CD4-positive, alpha-beta T cell treated with Interleukin-6 at 100 ng/mL for 8 hours (primary cell): ENCODE measurements at regions not wholly inside any gene's neighbourhood (a gene's known extent, or its start where the extent isn't known, plus 50 kb on each side); places are given as distances from the start of the nearest gene placed in this dataset.
"Not testable (repeated sequence)": the region's sequence is repeated elsewhere in the genome, so short reads cannot be mapped to it uniquely, and the experiment has no call there.

ENCODE experiments used
- DNase-seq: peaks from one replicate; pipeline ENCODE4 v3.0.0-alpha.2; 2020; ENCODE audit warnings: mixed read lengths, low spot score

GRCh38 chr17:77290759-77291558 is 150.2 kb downstream of the SEC14L1 start:
- not testable (repeated sequence) for DNase-seq

GRCh38 chr17:77291591-77292386 is 151.0 kb downstream of the SEC14L1 start:
- no peak for DNase-seq

- DNase-seq, result no peak
Observed at GRCh38 chr17:77294761-77295160, 154.0 kb downstream of the SEC14L1 start.

GRCh38 chr17:77295241-77295853 is 154.6 kb downstream of the SEC14L1 start:
- no peak for DNase-seq

GRCh38 chr17:77296769-77297409 is 156.1 kb downstream of the SEC14L1 start:
- no peak for DNase-seq

GRCh38 chr17:77297693-77298666 is 157.2 kb downstream of the SEC14L1 start:
- no peak for DNase-seq

- no peak for DNase-seq
Observed at GRCh38 chr17:77298811-77299210, 158.0 kb downstream of the SEC14L1 start.

- DNase-seq, result no peak
Observed at GRCh38 chr17:77299256-77300015, 158.7 kb downstream of the SEC14L1 start.

- DNase-seq, result no peak
Observed at GRCh38 chr17:77300016-77300686, 159.4 kb downstream of the SEC14L1 start.

- no peak for DNase-seq
Observed at GRCh38 chr17:77301694-77302266, 161.0 kb downstream of the SEC14L1 start.

GRCh38 chr17:77302682-77303081 is 161.9 kb downstream of the SEC14L1 start:
- no peak for DNase-seq

GRCh38 chr17:77303620-77304019 is 162.9 kb downstream of the SEC14L1 start:
- DNase-seq, result no peak

GRCh38 chr17:77304051-77304745 is 163.4 kb downstream of the SEC14L1 start:
- DNase-seq, result no peak

- DNase-seq, result no peak
Observed at GRCh38 chr17:77304746-77305473, 164.1 kb downstream of the SEC14L1 start.

- no peak for DNase-seq
Observed at GRCh38 chr17:77306048-77306789, 165.4 kb downstream of the SEC14L1 start.

- no peak for DNase-seq
Observed at GRCh38 chr17:77306790-77307478, 166.2 kb downstream of the SEC14L1 start.
